ENCODE measurements at regions not wholly inside any gene's neighbourhood (a gene's known extent, or its start where the extent isn't known, plus 50 kb on each side); places are given as distances from the start of the nearest gene placed in this dataset.

DNA sequence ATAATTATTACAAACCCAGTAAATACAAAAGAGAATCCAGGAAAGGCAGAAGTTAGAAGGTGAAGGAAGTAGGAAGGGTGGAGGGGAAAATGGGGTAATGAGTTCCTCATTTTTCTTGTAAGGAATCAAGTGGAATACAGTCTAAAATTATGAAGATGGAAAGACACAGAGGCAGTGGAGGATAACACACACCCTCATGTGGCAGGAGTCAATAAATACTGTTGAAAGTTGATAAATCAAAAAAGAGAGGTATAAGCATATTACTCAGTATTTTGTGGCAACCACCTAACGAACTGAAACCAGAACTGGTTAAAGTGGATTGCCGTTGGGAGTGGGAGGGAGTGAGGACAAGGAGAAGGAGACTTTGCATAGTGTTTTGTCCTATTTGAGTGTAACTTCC, 78.6 kb upstream of the SLC44A3 start:
- TF ChIP-seq POLR2A (IDR thresholded peaks at IDR 0.05; ENCODE audit: low read depth, low read length) = no peak
- FAIRE-seq (no peak), DNase-seq (ENCODE audit: insufficient read length, low spot score) (no peak)

DNA sequence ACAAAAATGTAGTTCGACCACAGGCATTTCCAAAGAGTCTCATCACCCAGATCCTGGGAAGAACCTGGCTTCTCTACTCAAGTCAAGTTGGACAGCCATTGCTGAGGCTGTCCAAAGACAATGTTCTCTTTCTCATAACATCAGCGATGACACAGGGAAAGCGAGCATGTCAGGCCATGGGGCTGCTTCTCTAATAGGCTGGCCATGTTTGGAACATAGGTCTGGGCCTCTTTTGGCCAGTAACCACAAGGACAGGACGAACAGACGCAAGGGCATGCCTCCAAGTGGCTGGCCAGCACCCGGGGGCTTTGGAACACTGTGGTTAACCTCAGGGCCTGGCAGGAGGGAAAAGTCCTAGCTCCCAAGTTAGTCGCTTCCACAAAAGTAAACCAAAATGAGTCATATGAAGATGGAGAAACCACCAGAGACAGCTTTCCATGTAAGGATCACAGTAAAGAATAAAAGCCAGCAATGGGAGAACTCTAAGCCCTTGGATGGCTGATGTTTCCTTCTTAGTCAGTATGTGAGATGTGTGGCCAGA, 80.6 kb upstream of the SLC44A3 start:
- peak; percentile 30 for DNase-seq (ENCODE audit: insufficient read length, low spot score)
- FAIRE-seq = peak; percentile 61
- no peak for TF ChIP-seq POLR2A (IDR thresholded peaks at IDR 0.05; ENCODE audit: low read depth, low read length)

DNA sequence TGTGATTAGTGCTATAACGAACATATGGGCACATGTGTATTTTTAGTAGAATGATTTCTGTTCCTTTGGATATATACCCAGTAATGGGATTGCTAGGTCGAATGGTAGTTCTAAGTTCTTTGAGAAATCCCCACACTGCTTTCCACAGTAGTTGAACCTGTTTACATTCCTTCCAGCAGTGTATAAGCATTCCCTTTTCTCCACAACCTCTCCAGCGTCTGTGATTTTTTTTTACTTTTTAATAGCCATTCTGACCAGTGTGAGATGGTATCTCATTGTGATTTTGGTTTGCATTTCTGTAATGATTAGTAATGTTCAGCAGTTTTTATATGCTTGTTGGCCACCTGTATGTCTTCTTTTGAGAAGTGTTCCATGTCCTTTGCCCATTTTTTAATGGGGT, 81.8 kb upstream of the SLC44A3 start:
- TF ChIP-seq POLR2A (IDR thresholded peaks at IDR 0.05; ENCODE audit: low read depth, low read length) = no peak
- DNase-seq (ENCODE audit: insufficient read length, low spot score) = no peak
- no peak for FAIRE-seq

DNA sequence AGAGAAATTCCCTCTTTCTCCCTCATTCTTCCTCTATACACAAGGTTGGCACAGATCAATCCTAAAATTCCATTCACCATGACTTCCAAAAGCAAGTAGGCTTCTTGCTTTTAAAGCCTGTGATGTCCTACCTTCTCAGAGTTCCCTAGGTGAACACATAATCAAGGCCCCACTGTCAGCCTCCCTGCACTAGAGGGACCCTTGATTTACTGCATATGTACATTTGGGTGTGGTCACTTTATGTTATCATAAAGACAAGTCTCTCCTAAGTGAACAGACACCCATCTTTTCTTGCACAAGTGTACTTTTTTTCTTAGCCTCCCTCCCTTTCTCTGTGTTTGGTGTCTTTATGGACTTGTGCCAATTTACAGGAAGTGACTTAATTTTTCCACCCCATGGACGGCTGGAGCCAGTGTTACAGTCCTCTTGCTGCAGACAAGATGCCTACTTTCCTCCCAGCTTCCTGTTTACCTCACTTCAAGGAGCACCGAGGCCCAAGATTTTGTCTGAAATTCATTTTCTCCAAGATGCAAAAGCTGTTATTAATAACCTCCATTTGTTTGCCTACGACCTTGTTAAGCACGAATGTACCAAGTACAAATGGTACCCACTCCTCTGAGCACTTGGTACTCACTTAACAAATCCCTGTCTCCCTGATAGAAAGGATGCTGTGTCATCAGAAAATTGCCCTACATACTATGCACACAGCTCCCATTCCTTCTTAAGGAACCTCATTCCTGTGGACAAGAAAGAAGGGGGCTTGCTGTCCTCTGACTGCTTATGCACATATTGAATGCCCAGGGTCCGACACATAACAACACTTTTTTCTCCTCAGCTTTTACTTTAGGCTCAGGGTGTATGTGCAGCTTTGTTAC, 82.8 kb upstream of the SLC44A3 start:
- no peak for DNase-seq (ENCODE audit: insufficient read length, low spot score)
- FAIRE-seq = no peak
- no peak for TF ChIP-seq POLR2A (IDR thresholded peaks at IDR 0.05; ENCODE audit: low read depth, low read length)

DNA sequence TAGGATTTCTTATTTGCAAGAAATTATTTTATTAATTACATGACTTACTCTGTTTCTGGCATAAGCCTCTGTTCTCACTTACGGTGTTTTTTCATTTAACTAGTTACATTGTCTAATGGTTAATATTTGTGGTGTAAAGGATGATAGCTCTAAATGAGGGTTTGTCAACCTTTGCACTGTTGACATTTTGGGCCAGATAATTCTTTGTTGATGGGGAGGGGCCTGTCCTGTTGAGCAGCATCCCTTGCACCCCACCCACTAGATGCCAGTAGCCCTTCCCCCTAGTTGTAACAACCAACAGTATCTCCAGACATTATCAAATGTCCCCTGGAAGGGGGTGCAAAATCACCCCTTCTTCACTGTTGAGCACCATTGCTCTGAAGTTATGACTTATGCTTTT, 83.6 kb upstream of the SLC44A3 start:
- TF ChIP-seq POLR2A (IDR thresholded peaks at IDR 0.05; ENCODE audit: low read depth, low read length) = no peak
- FAIRE-seq = no peak
- DNase-seq (ENCODE audit: insufficient read length, low spot score) = no peak

DNA sequence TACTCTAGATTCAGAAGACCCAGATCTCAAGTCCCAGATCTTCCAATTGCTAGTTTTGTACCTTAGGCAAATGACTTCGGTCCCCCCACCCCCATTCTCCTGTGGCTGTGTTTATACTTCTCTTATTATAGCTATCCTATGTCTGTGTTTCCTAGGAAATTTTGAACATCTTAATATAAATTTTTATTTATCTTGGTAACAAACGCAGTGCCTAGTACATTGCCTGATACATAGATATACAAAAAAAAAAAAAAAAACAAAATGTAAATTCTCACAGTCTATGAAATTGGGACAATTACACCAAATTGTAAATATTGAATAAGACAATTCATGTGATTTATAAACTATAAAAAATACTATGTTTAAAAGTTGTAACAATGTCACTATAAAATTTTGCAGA, 84.1 kb upstream of the SLC44A3 start:
- no peak for DNase-seq (ENCODE audit: insufficient read length, low spot score)
- no peak for TF ChIP-seq POLR2A (IDR thresholded peaks at IDR 0.05; ENCODE audit: low read depth, low read length)
- FAIRE-seq = no peak

DNA sequence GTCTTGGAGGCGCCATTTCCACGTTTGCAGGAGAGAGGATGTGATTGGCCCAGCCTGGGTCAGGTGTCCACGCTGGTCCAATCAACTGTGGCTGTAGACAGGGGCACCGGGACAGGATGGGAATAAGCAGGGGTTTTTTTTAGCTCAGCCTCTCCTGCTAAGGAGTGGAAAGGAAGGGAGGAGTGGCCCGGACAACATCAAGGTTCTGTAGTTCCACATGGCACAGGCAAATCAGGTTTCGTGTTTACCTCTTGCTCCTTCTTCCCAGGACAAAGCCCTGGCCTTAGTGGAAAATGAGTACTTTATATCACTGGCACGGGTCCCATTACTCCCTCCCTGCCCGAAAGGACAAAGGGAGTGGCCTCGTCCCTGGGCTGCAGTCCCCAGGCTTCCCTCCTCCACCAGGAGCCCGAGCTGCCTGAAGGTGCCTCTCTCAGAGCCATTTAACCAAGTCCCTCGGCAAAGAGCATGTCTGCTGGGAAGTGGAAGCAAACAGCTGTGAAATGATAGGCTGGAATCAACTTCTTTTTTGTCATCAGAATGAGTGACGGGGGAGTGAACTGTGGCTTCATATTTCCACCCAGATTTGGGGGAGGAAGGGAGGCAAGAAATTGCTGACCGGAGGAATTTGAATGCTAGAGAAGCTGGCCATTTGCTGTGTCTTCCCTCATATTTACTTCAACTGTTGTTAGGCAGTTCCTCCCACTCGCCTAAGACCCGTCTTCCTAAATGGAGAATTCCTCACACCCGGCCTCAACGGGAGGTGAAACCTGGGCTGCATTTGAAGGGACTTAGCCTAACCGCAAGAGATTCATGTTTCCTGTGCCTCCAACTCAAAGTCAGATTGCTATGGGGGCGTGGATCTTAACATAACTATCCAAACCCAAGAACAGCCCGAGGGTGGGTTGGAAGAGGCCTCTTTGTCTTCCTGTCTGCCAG, 84.9 kb upstream of the SLC44A3 start:
- DNase-seq (ENCODE audit: insufficient read length, low spot score) (no peak), FAIRE-seq (no peak)
- no peak for TF ChIP-seq POLR2A (IDR thresholded peaks at IDR 0.05; ENCODE audit: low read depth, low read length)

DNA sequence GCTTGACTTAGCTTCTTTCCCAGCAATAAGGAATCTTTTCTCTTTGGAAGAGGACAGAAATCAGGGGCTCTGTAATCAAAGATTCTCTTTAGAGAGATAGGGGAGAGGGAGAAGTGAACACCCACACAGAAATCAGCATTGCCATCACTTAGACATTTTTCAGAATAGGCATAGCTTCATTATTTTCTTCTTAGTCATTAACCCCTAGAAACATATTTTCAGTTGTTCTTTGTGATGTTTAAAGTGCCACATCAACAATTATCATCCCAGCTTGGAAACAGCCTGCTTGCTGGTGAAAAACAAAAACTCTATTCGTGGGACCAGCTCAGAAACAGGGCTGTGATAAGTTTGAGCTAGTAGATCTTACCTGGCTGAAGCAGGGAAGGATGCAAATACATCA, 88.3 kb upstream of the SLC44A3 start:
- FAIRE-seq (no peak), DNase-seq (ENCODE audit: insufficient read length, low spot score) (no peak)
- TF ChIP-seq POLR2A (IDR thresholded peaks at IDR 0.05; ENCODE audit: low read depth, low read length) = no peak

DNA sequence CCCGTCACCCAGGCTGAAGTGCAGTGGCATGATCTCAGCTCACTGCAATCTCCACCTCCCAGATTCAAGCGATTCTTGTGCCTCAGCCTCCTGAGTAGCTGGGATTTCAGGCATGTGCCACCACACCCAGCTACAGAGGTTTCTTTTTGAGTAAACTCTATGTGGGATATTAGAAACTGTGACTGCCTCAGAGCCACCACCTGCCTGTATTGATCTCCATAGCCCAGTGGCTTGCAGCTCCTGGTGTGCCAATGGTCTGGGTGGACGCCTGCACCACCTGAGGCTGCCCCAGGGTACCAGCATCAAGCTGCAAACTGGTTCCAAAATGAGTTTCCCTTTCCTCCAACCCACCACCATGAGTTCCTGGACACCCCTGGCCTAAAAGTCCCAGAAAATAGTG, 89.7 kb upstream of the SLC44A3 start:
- no peak for FAIRE-seq
- DNase-seq (ENCODE audit: insufficient read length, low spot score) = no peak
- no peak for TF ChIP-seq POLR2A (IDR thresholded peaks at IDR 0.05; ENCODE audit: low read depth, low read length)

DNA sequence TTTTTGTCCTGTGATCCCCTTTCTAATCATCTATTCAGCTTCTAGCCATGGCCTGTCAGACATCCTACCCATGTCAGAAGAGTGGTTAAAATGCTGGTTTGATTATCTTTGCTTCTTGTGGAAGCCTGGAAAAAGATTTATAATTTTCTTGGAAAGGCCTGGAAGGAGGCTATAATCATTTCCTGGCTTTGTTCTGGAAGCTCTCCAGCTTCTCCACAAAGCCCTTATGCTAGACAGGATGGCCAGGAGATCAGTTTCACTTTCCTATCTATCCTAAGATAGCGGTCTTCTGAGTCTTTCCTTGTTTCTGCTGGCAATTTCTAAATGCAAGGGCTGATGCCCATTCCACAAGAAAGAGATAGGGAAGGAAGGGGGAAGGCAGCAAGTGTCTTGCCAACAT, 90.9 kb upstream of the SLC44A3 start:
- no peak for TF ChIP-seq POLR2A (IDR thresholded peaks at IDR 0.05; ENCODE audit: low read depth, low read length)
- FAIRE-seq (no peak), DNase-seq (ENCODE audit: insufficient read length, low spot score) (no peak)

DNA sequence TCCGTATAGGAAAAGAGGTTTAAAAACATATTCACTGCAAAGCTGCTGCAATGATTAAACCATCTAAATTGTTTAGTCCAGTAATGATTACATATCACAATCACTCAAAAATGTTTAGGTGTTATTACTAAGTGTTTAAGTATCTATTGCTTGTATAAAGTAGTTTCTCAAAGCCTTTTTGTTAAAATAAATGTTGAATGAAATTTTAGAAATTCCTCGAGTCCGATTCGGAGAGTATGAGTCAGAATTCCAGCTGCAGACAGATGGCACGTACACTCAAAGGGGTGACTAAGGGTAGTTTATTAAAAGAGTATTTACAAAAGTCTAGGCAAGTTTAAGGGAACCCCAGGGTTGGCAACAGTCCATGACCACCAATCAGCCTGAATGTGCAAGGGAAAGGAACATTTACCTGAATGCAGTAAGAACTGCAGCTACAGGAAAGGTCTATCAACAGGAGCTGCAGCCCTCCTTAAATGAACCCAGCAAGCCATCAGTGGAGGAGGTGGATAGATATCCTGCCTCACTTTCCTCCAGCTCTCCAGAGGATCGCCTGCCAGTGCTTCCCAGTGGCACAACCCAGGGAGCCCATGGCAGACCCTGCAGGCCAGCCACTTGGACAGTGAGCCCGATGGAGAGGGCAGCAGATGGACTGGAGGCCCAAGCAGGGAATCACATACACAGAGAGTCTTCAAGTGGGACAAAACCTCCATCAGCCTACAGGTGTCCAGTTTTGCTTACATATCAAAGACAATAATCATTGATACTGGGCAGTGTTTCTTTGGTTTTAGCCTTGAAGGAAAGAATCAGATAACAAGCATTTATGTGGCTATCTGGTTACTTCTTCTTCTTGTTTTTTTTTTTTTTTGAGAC, 92.1 kb upstream of the SLC44A3 start:
- no peak for TF ChIP-seq POLR2A (IDR thresholded peaks at IDR 0.05; ENCODE audit: low read depth, low read length)
- no peak for FAIRE-seq
- peak; percentile 62 for DNase-seq (ENCODE audit: insufficient read length, low spot score)

DNA sequence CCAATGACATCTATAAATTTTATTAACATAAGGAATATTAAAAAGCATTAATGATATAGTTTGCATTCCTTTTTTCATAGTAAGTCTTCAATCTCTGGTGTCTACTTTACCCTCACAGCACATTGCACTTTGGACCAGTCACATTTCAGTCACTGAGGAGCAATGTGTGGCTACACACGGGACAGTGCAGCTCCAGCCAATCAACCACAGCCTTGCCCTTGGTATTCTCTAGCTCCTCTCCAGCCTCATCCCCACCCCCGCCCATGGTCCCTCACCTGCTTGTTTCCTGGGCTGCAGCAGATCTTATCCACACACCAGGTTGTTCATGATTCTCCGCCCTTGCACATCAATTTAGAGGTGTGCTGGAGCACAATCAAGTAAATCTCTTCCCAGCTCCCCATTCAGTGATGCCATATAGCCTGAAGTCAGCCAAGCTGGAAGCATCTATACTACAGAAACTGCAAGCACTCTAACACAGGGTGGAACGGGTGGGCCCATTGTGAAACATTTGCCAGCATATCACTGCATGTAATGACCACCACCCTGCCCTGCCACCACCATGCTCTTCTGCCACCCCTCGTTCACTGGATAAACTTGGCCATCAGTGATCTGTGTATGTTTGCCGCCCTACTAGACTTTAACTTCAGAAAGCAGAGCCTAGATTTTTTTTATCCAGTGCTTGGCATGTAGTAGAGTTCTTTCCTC, 93.0 kb upstream of the SLC44A3 start:
- FAIRE-seq (no peak), DNase-seq (ENCODE audit: insufficient read length, low spot score) (no peak)
- no peak for TF ChIP-seq POLR2A (IDR thresholded peaks at IDR 0.05; ENCODE audit: low read depth, low read length)

DNA sequence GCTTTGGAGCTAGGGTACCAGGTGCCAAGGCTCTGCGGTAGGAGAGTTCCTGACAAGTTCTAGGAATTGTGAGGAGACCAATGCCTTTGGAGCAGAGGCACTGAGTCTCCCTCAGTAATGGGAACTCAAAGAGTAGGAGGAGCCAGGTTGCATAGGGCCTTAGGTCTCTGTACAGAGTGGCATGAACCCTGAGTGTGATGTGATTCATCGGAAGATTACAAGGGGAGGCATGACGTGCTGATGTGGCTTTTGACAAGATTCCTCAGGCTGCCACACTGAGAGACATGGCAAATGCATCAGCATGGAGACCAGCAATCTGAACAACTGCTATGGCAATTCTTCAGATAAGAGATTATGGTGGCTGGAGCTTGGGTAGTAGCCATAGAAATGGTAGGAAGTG, 94.6 kb upstream of the SLC44A3 start:
- FAIRE-seq (no peak), DNase-seq (ENCODE audit: insufficient read length, low spot score) (no peak)
- no peak for TF ChIP-seq POLR2A (IDR thresholded peaks at IDR 0.05; ENCODE audit: low read depth, low read length)
